Transverse colon (tissue), 4 donors: ENCODE measurements at regions not wholly inside any gene's neighbourhood (a gene's known extent, or its start where the extent isn't known, plus 50 kb on each side); places are given as distances from the start of the nearest gene placed in this dataset.
A peak's percentile ranks its signal among the peaks of the same experiment; 100 is the strongest.

Experiments
- DNase-seq: peaks from one replicate; pipeline ENCODE4 v3.0.0-alpha.2; 2019
- H3K27ac ChIP-seq, 4 donors: fragments of 200-600 bp; sonication (generic); 2 replicates each; pipeline ENCODE4 v1.5.1; 2016 to 2018; ENCODE audit warnings: inconsistent platforms in 4 of 4
- H3K27me3 ChIP-seq: fragments of 200-600 bp; sonication (generic); 2 replicates; pipeline ENCODE4 v1.5.1; 2017; ENCODE audit warnings: inconsistent platforms
- H3K36me3 ChIP-seq, 4 donors: fragments of 200-600 bp; sonication (generic); 2 replicates each; pipeline ENCODE4 v1.5.1; 2017 to 2019; ENCODE audit warnings: inconsistent platforms in 4 of 4
- H3K4me1 ChIP-seq, 4 donors: fragments of 200-600 bp; sonication (generic); 2 replicates each; pipeline ENCODE4 v1.5.1; 2017 to 2020; ENCODE audit warnings: inconsistent platforms in 4 of 4
- H3K4me3 ChIP-seq, 4 donors: fragments of 200-600 bp; sonication (generic); 1 replicate in 1 of 4; 2 replicates in 3 of 4; pipeline versions ENCODE4 v1.5.1 to v1.6.1; 2017 to 2019; ENCODE audit warnings: inconsistent platforms in 4 of 4
- H3K9me3 ChIP-seq, 2 donors: fragments of 200-600 bp; sonication (generic); 2 replicates each; pipeline ENCODE4 v1.5.1; 2017 to 2019; ENCODE audit warnings: inconsistent platforms in 2 of 2
- CTCF ChIP-seq, 5 experiments: fragments of 200-600 bp in 3 of 5; fragments of 450-650 bp in 2 of 5; sonication (generic) in 3 of 5; IDR thresholded peaks; 1 replicate in 2 of 5; 2 replicates in 3 of 5; pipeline ENCODE4 v1.5.1; 2016 to 2017; ENCODE audit warnings: antibody characterized with exemption in 5 of 5, inconsistent platforms in 3 of 5, mild to moderate bottlenecking in 2 of 5, moderate library complexity in 1 of 5
- EP300 ChIP-seq: sonication (generic); formaldehyde crosslinking; IDR thresholded peaks from one replicate; pipeline ENCODE4 v1.6.1; 2017; ENCODE audit warnings: antibody characterized with exemption, low read depth
- POLR2A ChIP-seq: fragments of 450-650 bp; IDR thresholded peaks from one replicate; pipeline ENCODE4 v1.6.1; 2016; ENCODE audit warnings: antibody characterized with exemption, mild to moderate bottlenecking, moderate library complexity
- POLR2AphosphoS5 ChIP-seq, 3 donors: sonication (generic); formaldehyde crosslinking; IDR thresholded peaks; one replicate each; pipeline ENCODE4 v1.6.1; 2016; ENCODE audit warnings: antibody characterized with exemption in 3 of 3
- WGBS, 2 donors: methylation state at CpG; one replicate each; pipeline ENCODE4 v1.1.5; 2018; ENCODE audit warnings: low coverage in 1 of 2; 5-methylcytosine and 5-hydroxymethylcytosine counted together
- in situ Hi-C, 4 donors: fragments of 200-750 bp; cut with MboI; loops; one replicate each; pipeline versions ENCODE4 v1.15.0 to v1.15.1; 2017; ENCODE audit warnings: low sequenced_read_pairs in 3 of 4, low pct_ligation_motif_present in 1 of 4, low pct_unique_long_range_greater_than_20kb in 1 of 4
- intact Hi-C: fragments of 100-400 bp; cut with DNase I; formaldehyde crosslinking; loops from one replicate; pipeline ENCODE4 v1.15.1; 2023; ENCODE audit warnings: low total_unique reads

GRCh38 chr9:17009071-17009470 is 125.8 kb upstream of the CNTLN start:
- DNase-seq = no peak
- H3K36me3 ChIP-seq = no peaks in the 10 kb centered on the region
- TF ChIP-seq POLR2AphosphoS5 (IDR thresholded peaks at IDR 0.05) = no peak
- TF ChIP-seq CTCF (IDR thresholded peaks at IDR 0.05) = no peak
- TF ChIP-seq EP300 = no peak
- TF ChIP-seq POLR2A = no peak
- 55 to 60% methylated on average over 2 of the region's 2 CpGs for WGBS, 2 donors
- H3K4me3 ChIP-seq = no peak overlapping the region
- in situ Hi-C loops (no loop called here), intact Hi-C loops (no loop called here)
- H3K4me1 ChIP-seq = peaks cover 0 to 30% (median 2%) of the 10 kb centered on the region in 4 donors
- H3K9me3 ChIP-seq = no peaks in the 10 kb centered on the region
- H3K27me3 ChIP-seq = no peaks in the 10 kb centered on the region
- H3K27ac ChIP-seq = no peak overlapping the region

GRCh38 chr9:17005056-17005823 is 129.6 kb upstream of the CNTLN start:
- in situ Hi-C loops (no loop called here), intact Hi-C loops (no loop called here)
- Histone ChIP-seq H3K27me3 (no peaks in the 10 kb centered on the region), H3K36me3 (no peaks in the 10 kb centered on the region), H3K4me3 (peak overlapping the region in 2 of 4 donors; percentile 10 to 27), H3K9me3 (no peaks in the 10 kb centered on the region), H3K4me1 (peaks cover 0 to 26% (median 2%) of the 10 kb centered on the region in 4 donors), H3K27ac (peak overlapping the region; percentile 49 to 67 (median 56))
- peak; percentile 60 for DNase-seq
- WGBS, 2 donors = 6 to 10% methylated on average over 8 to 12 of the region's 12 CpGs
- TF ChIP-seq EP300 = no peak
- TF ChIP-seq POLR2AphosphoS5 (IDR thresholded peaks at IDR 0.05) = no peak
- no peak for TF ChIP-seq POLR2A
- TF ChIP-seq CTCF (IDR thresholded peaks at IDR 0.05) = no peak

- H3K4me1 ChIP-seq = peaks cover 0 to 26% (median 2%) of the 10 kb centered on the region in 4 donors
- H3K9me3 ChIP-seq = no peaks in the 10 kb centered on the region
- 26 to 57% methylated on average over 5 of the region's 5 CpGs for WGBS, 2 donors
- intact Hi-C loops = no loop called here
- H3K4me3 ChIP-seq = no peak overlapping the region
- H3K36me3 ChIP-seq = no peaks in the 10 kb centered on the region
- H3K27ac ChIP-seq = peak overlapping the region in 3 of 4 donors; percentile 54 to 67 (median 59)
- in situ Hi-C loops = no loop called here
- no peak for DNase-seq
- TF ChIP-seq CTCF (IDR thresholded peaks at IDR 0.05) (no peak), POLR2A (no peak), EP300 (no peak), POLR2AphosphoS5 (IDR thresholded peaks at IDR 0.05) (no peak)
- no peaks in the 10 kb centered on the region for H3K27me3 ChIP-seq
Observed at GRCh38 chr9:17004500-17004899, 130.3 kb upstream of the CNTLN start.

- intact Hi-C loops = no loop called here
- TF ChIP-seq EP300 (no peak), POLR2AphosphoS5 (IDR thresholded peaks at IDR 0.05) (no peak), POLR2A (no peak), CTCF (IDR thresholded peaks at IDR 0.05) (no peak)
- Histone ChIP-seq H3K9me3 (no peaks in the 10 kb centered on the region), H3K36me3 (no peaks in the 10 kb centered on the region), H3K27ac (no peak overlapping the region), H3K4me3 (no peak overlapping the region), H3K4me1 (peaks cover 0 to 18% (median 2%) of the 10 kb centered on the region in 4 donors), H3K27me3 (no peaks in the 10 kb centered on the region)
- 85 to 91% methylated on average over 1 of the region's 1 CpG for WGBS, 2 donors
- in situ Hi-C loops = no loop called here
- DNase-seq = no peak
Observed at GRCh38 chr9:17003576-17004240, 131.1 kb upstream of the CNTLN start.
